Suprapubic skin (tissue), 3 donors: ENCODE measurements at regions not wholly inside any gene's neighbourhood (a gene's known extent, or its start where the extent isn't known, plus 50 kb on each side); places are given as distances from the start of the nearest gene placed in this dataset.
"Not testable (repeated sequence)": the region's sequence is repeated elsewhere in the genome, so short reads cannot be mapped to it uniquely, and the experiment has no call there.

Experiments used
- CTCF ChIP-seq, 2 donors: fragments of 200-600 bp in 1 of 2; fragments of 450-650 bp in 1 of 2; sonication (generic) in 1 of 2; IDR thresholded peaks; one replicate each; pipeline ENCODE4 v1.5.1; 2016 to 2019; ENCODE audit warnings: antibody characterized with exemption in 2 of 2, mild to moderate bottlenecking in 1 of 2, moderate library complexity in 1 of 2
- EP300 ChIP-seq: sonication (generic); formaldehyde crosslinking; IDR thresholded peaks from one replicate; pipeline ENCODE4 v1.6.1; 2017; ENCODE audit warnings: antibody characterized with exemption

GRCh38 chr16:18119092-18119491 is 217.4 kb downstream of the NPIPA8 start:
- TF ChIP-seq EP300; CTCF (IDR thresholded peaks at IDR 0.05): not testable (repeated sequence)
